GM23248 (cell line): ENCODE measurements at regions not wholly inside any gene's neighbourhood (a gene's known extent, or its start where the extent isn't known, plus 50 kb on each side); places are given as distances from the start of the nearest gene placed in this dataset.

Source experiments
- EZH2 ChIP-seq: fragments of 200-600 bp; sonication (generic); IDR thresholded peaks from 2 replicates; pipeline ENCODE4 v1.6.1; 2018; ENCODE audit warnings: antibody characterized with exemption, mild to moderate bottlenecking; ENCODE audit not compliant: insufficient read depth, poor library complexity, severe bottlenecking
- EZH2phosphoT487 ChIP-seq: fragments of 200-600 bp; sonication (generic); IDR thresholded peaks from 2 replicates; pipeline ENCODE4 v1.6.1; 2018; ENCODE audit warnings: antibody characterized with exemption, moderate library complexity, mild to moderate bottlenecking, low read depth; ENCODE audit not compliant: insufficient read depth

DNA sequence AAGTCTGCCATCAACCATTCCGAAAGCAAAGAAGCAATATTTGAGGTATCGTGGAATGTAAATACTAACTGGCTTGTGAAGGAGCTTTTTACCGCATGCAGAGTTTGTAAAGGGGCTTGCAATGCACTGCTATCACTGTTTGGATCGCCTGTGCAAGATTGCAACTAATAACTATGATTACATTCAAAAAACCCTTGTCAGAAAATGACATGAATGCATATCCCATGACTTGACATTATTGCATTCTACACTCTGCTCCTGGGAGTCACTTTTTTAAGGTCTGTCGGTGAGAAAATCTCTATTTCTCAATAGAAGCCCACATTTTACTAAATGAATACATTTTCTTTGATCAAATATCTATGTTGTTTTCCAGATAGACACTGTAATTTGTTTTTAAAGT lies 335.4 kb upstream of the SPTLC3 start:
- TF ChIP-seq EZH2 (no peak), EZH2phosphoT487 (no peak)
